MCF 10A (cell line): ENCODE measurements at regions not wholly inside any gene's neighbourhood (a gene's known extent, or its start where the extent isn't known, plus 50 kb on each side); places are given as distances from the start of the nearest gene placed in this dataset.

Experiments used
- BruUV-seq: library from RNA; stranded (reverse); fragments of 400-500 nt; replicated peaks from 2 replicates; lab custom pipeline; 2021; lab: Mats Ljungman, UMichigan
- CTCF ChIA-PET: fragments of 300-600 bp; sonication (Branson Sonifier 250); formaldehyde crosslinking; extraction: SDS; loops from one replicate; lab custom pipeline; 2021; ENCODE audit warnings: antibody characterized with exemption, inconsistent platforms; lab: Yijun Ruan, JAX
- POLR2A ChIA-PET: fragments of 300-600, 350-650 bp; sonication (Branson Sonifier 250); formaldehyde crosslinking; extraction: SDS; loops from one replicate; lab custom pipeline; 2020; ENCODE audit warnings: antibody characterized with exemption, inconsistent platforms; lab: Yijun Ruan, JAX
- DNase-seq: peaks from one replicate; pipeline ENCODE4 v3.0.0-alpha.2; 2018; ENCODE audit not compliant: unreplicated experiment
- H3K27ac Mint-ChIP-seq: one replicate; pipeline ENCODE4 v1.8.0; 2022; ENCODE audit warnings: mild to moderate bottlenecking, low read depth, mixed read lengths; ENCODE audit not compliant: unreplicated experiment
- H3K27me3 Mint-ChIP-seq: one replicate; pipeline ENCODE4 v1.8.0; 2022; ENCODE audit warnings: mixed read lengths; ENCODE audit not compliant: insufficient read depth, unreplicated experiment
- H3K36me3 Mint-ChIP-seq: one replicate; pipeline ENCODE4 v1.8.0; 2022; ENCODE audit warnings: mild to moderate bottlenecking, moderate library complexity, mixed read lengths; ENCODE audit not compliant: insufficient read depth, unreplicated experiment
- H3K4me1 Mint-ChIP-seq: one replicate; pipeline ENCODE4 v1.8.0; 2022; ENCODE audit warnings: mixed read lengths; ENCODE audit not compliant: insufficient read depth, unreplicated experiment
- H3K4me3 Mint-ChIP-seq: one replicate; pipeline ENCODE4 v1.8.0; 2022; ENCODE audit warnings: mild to moderate bottlenecking, moderate library complexity, mixed read lengths; ENCODE audit not compliant: unreplicated experiment
- H3K9me3 Mint-ChIP-seq: one replicate; pipeline ENCODE4 v1.8.0; 2022; ENCODE audit warnings: mixed read lengths; ENCODE audit not compliant: unreplicated experiment
- CTCF ChIP-seq: fragments of 200-600 bp; IDR thresholded peaks from one replicate; pipeline ENCODE4 v1.8.0; 2022; ENCODE audit warnings: antibody characterized with exemption, mild to moderate bottlenecking; ENCODE audit not compliant: unreplicated experiment
- intact Hi-C: fragments of 100-400 bp; cut with micrococcal nuclease; formaldehyde crosslinking; loops from 2 replicates; pipeline ENCODE4 v1.14.1; 2022

GRCh38 chr6:68082086-68082485 is 553.0 kb upstream of the ADGRB3 start:
- H3K36me3 Mint-ChIP-seq, result peaks cover 6% of the 10 kb centered on the region
- CTCF ChIA-PET, result interaction anchor here (0.6 kb wide), 2 partner anchors 8 to 554 kb away, joined by 3 to 4 read pairs; no protein-coding TSS in a partner anchor
- intact Hi-C loops, result no loop called here
- DNase-seq, result no peak
- no peaks in the 10 kb centered on the region for H3K27me3 Mint-ChIP-seq
- no peaks in the 10 kb centered on the region for H3K9me3 Mint-ChIP-seq
- BruUV-seq, result no TSS peak
- no peak overlapping the region for H3K4me3 Mint-ChIP-seq
- H3K4me1 Mint-ChIP-seq, result no peaks in the 10 kb centered on the region
- no peak overlapping the region for H3K27ac Mint-ChIP-seq
- no peak for TF ChIP-seq CTCF
- POLR2A ChIA-PET, result no interaction called here

- H3K9me3 Mint-ChIP-seq, result no peaks in the 10 kb centered on the region
- H3K4me3 Mint-ChIP-seq, result no peak overlapping the region
- no peaks in the 10 kb centered on the region for H3K4me1 Mint-ChIP-seq
- ChIA-PET CTCF (no interaction called here), POLR2A (no interaction called here)
- no peak overlapping the region for H3K27ac Mint-ChIP-seq
- no TSS peak for BruUV-seq
- intact Hi-C loops, result no loop called here
- TF ChIP-seq CTCF, result no peak
- H3K27me3 Mint-ChIP-seq, result no peaks in the 10 kb centered on the region
- no peak for DNase-seq
- peaks cover 6% of the 10 kb centered on the region for H3K36me3 Mint-ChIP-seq
These were observed 555.0 kb upstream of the ADGRB3 start for GRCh38 chr6:68080074-68080473.

GRCh38 chr6:68077661-68078060 is 557.4 kb upstream of the ADGRB3 start:
- Mint-ChIP-seq H3K27ac (no peak overlapping the region), H3K9me3 (no peaks in the 10 kb centered on the region), H3K4me3 (no peak overlapping the region), H3K27me3 (no peaks in the 10 kb centered on the region), H3K36me3 (peaks cover 6% of the 10 kb centered on the region), H3K4me1 (no peaks in the 10 kb centered on the region)
- no peak for DNase-seq
- no peak for TF ChIP-seq CTCF
- BruUV-seq, result no TSS peak
- intact Hi-C loops, result no loop called here
- POLR2A ChIA-PET, result no interaction called here
- CTCF ChIA-PET, result interaction anchor here (0.7 kb wide), 1 partner anchor 8 kb away, joined by 4 read pairs; no protein-coding TSS in a partner anchor

GRCh38 chr6:68071740-68072139 is 563.3 kb upstream of the ADGRB3 start:
- TF ChIP-seq CTCF, result no peak
- H3K27me3 Mint-ChIP-seq, result no peaks in the 10 kb centered on the region
- ChIA-PET CTCF (no interaction called here), POLR2A (no interaction called here)
- H3K9me3 Mint-ChIP-seq, result no peaks in the 10 kb centered on the region
- no peaks in the 10 kb centered on the region for H3K36me3 Mint-ChIP-seq
- no peak overlapping the region for H3K4me3 Mint-ChIP-seq
- no peak overlapping the region for H3K27ac Mint-ChIP-seq
- DNase-seq, result no peak
- intact Hi-C loops, result no loop called here
- BruUV-seq, result no TSS peak
- no peaks in the 10 kb centered on the region for H3K4me1 Mint-ChIP-seq
